ENCODE measurements at regions not wholly inside any gene's neighbourhood (a gene's known extent, or its start where the extent isn't known, plus 50 kb on each side); places are given as distances from the start of the nearest gene placed in this dataset.

- H3K27ac ChIP-seq = no peak overlapping the region
- H3K4me1 ChIP-seq = peaks cover 20 to 31% (median 24%) of the 10 kb centered on the region in 4 donors
- WGBS, 2 donors (ENCODE audit: low coverage in 1 of 2) = 88 to 91% methylated on average over 4 of the region's 4 CpGs
- no peak overlapping the region for H3K4me3 ChIP-seq
- in situ Hi-C loops (cut with MboI; ENCODE audit: low pct_ligation_motif_present in 1 of 4, low pct_unique_long_range_greater_than_20kb in 1 of 4, low sequenced_read_pairs in 3 of 4) (loop anchor here in 2 of 4 donors (25.0 kb wide), 2 partner anchors 90 to 140 kb away; no protein-coding TSS in a partner anchor), intact Hi-C loops (cut with DNase I; ENCODE audit: low total_unique reads) (loop anchor here (10.0 kb wide), 1 partner anchor 1967 kb away; no protein-coding TSS in a partner anchor)
- H3K27me3 ChIP-seq = no peaks in the 10 kb centered on the region
- H3K36me3 ChIP-seq = no peaks in the 10 kb centered on the region
- no peak for DNase-seq
- no peak for TF ChIP-seq CTCF (IDR thresholded peaks at IDR 0.05)
- no peak for TF ChIP-seq POLR2AphosphoS5 (IDR thresholded peaks at IDR 0.05)
- no peak for TF ChIP-seq POLR2A (IDR thresholded peaks at IDR 0.05)
- no peak for TF ChIP-seq EP300 (IDR thresholded peaks at IDR 0.05; ENCODE audit: low read depth)
- H3K9me3 ChIP-seq = no peaks in the 10 kb centered on the region
Observed at GRCh38 chr17:77347544-77347943, 206.8 kb downstream of the SEC14L1 start.

- Histone ChIP-seq H3K9me3 (no peaks in the 10 kb centered on the region), H3K4me3 (no peak overlapping the region), H3K27ac (peak overlapping the region; percentile 42 to 68 (median 54)), H3K36me3 (no peaks in the 10 kb centered on the region), H3K4me1 (peaks cover 18 to 32% (median 29%) of the 10 kb centered on the region in 4 donors), H3K27me3 (no peaks in the 10 kb centered on the region)
- intact Hi-C loops (cut with DNase I; ENCODE audit: low total_unique reads) (loop anchor here (10.0 kb wide), 1 partner anchor 1965 kb away; no protein-coding TSS in a partner anchor), in situ Hi-C loops (cut with MboI; ENCODE audit: low pct_ligation_motif_present in 1 of 4, low pct_unique_long_range_greater_than_20kb in 1 of 4, low sequenced_read_pairs in 3 of 4) (loop anchor here in 2 of 4 donors (25.0 kb wide), 2 partner anchors 87 to 137 kb away; no protein-coding TSS in a partner anchor)
- TF ChIP-seq EP300 (IDR thresholded peaks at IDR 0.05; ENCODE audit: low read depth) (peak; percentile 22), CTCF (IDR thresholded peaks at IDR 0.05) (no peak), POLR2AphosphoS5 (IDR thresholded peaks at IDR 0.05) (no peak)
- 39% methylated on average over 12 of the region's 12 CpGs; no CpG with 5 or more reads in 1 of the 2 donors for WGBS, 2 donors (ENCODE audit: low coverage in 1 of 2)
- no peak for DNase-seq
Observed at GRCh38 chr17:77349976-77350830, 209.4 kb downstream of the SEC14L1 start.

GRCh38 chr17:77352441-77352840 is 211.7 kb downstream of the SEC14L1 start:
- no peaks in the 10 kb centered on the region for H3K9me3 ChIP-seq
- no peak overlapping the region for H3K27ac ChIP-seq
- DNase-seq = no peak
- no peaks in the 10 kb centered on the region for H3K36me3 ChIP-seq
- H3K4me3 ChIP-seq = no peak overlapping the region
- H3K27me3 ChIP-seq = no peaks in the 10 kb centered on the region
- TF ChIP-seq CTCF (IDR thresholded peaks at IDR 0.05) (no peak), EP300 (IDR thresholded peaks at IDR 0.05; ENCODE audit: low read depth) (no peak), POLR2AphosphoS5 (IDR thresholded peaks at IDR 0.05) (no peak), POLR2A (IDR thresholded peaks at IDR 0.05) (no peak)
- in situ Hi-C loops (cut with MboI; ENCODE audit: low pct_ligation_motif_present in 1 of 4, low pct_unique_long_range_greater_than_20kb in 1 of 4, low sequenced_read_pairs in 3 of 4) (no loop called here), intact Hi-C loops (cut with DNase I; ENCODE audit: low total_unique reads) (no loop called here)
- 83 to 96% methylated on average over 10 of the region's 10 CpGs for WGBS, 2 donors (ENCODE audit: low coverage in 1 of 2)
- H3K4me1 ChIP-seq = peaks cover 18 to 37% (median 32%) of the 10 kb centered on the region in 4 donors

GRCh38 chr17:77352996-77353395 is 212.2 kb downstream of the SEC14L1 start:
- WGBS, 2 donors (ENCODE audit: low coverage in 1 of 2) = 97 to 100% methylated on average over 3 to 6 of the region's 6 CpGs
- in situ Hi-C loops (cut with MboI; ENCODE audit: low pct_ligation_motif_present in 1 of 4, low pct_unique_long_range_greater_than_20kb in 1 of 4, low sequenced_read_pairs in 3 of 4) = no loop called here
- intact Hi-C loops (cut with DNase I; ENCODE audit: low total_unique reads) = no loop called here
- DNase-seq = no peak
- Histone ChIP-seq H3K27ac (no peak overlapping the region), H3K27me3 (no peaks in the 10 kb centered on the region), H3K36me3 (no peaks in the 10 kb centered on the region), H3K9me3 (no peaks in the 10 kb centered on the region), H3K4me1 (peaks cover 18 to 37% (median 32%) of the 10 kb centered on the region in 4 donors), H3K4me3 (no peak overlapping the region)
- TF ChIP-seq POLR2AphosphoS5 (IDR thresholded peaks at IDR 0.05) = no peak
- no peak for TF ChIP-seq CTCF (IDR thresholded peaks at IDR 0.05)
- no peak for TF ChIP-seq EP300 (IDR thresholded peaks at IDR 0.05; ENCODE audit: low read depth)
- no peak for TF ChIP-seq POLR2A (IDR thresholded peaks at IDR 0.05)

All from transverse colon (tissue), 4 donors.